AG09319 (cell line): ENCODE measurements at regions not wholly inside any gene's neighbourhood (a gene's known extent, or its start where the extent isn't known, plus 50 kb on each side); places are given as distances from the start of the nearest gene placed in this dataset.

Source experiments
- DNase-seq: peaks from one replicate; pipeline ENCODE4 v3.0.0-alpha.2; 2010; ENCODE audit warnings: low read depth; ENCODE audit errors: extremely low read depth
- CTCF ChIP-seq: IDR thresholded peaks from 2 replicates; pipeline ENCODE4 v1.5.1; 2011; ENCODE audit warnings: low read depth, mild to moderate bottlenecking, inconsistent platforms, low read length, moderate library complexity

- DNase-seq = no peak
- no peak for TF ChIP-seq CTCF
These were observed 147.6 kb downstream of the C16orf95 start for GRCh38 chr16:87169509-87169995.

- no peak for DNase-seq
- TF ChIP-seq CTCF = no peak
These were observed 146.9 kb downstream of the C16orf95 start for GRCh38 chr16:87170310-87170709.

- no peak for DNase-seq
- no peak for TF ChIP-seq CTCF
These were observed 145.5 kb downstream of the C16orf95 start for GRCh38 chr16:87171723-87172122.

- TF ChIP-seq CTCF = no peak
- DNase-seq = no peak
These were observed 144.6 kb downstream of the C16orf95 start for GRCh38 chr16:87172632-87173031.

- no peak for DNase-seq
- TF ChIP-seq CTCF = no peak
These were observed 143.8 kb downstream of the C16orf95 start for GRCh38 chr16:87173294-87173893.

GRCh38 chr16:87174061-87174460 lies 143.1 kb downstream of the C16orf95 start:
- no peak for TF ChIP-seq CTCF
- no peak for DNase-seq

GRCh38 chr16:87176735-87177134 lies 140.5 kb downstream of the C16orf95 start:
- no peak for DNase-seq
- no peak for TF ChIP-seq CTCF
